ENCODE measurements at regions not wholly inside any gene's neighbourhood (a gene's known extent, or its start where the extent isn't known, plus 50 kb on each side); places are given as distances from the start of the nearest gene placed in this dataset.
A peak's percentile ranks its signal among the peaks of the same experiment; 100 is the strongest.

- DNase-seq (no peak), ATAC-seq (no peak)
- no peak overlapping the region for H3K4me3 ChIP-seq
- intact Hi-C loops (cut with DNase I): no loop called here
- no peaks in the 10 kb centered on the region for H3K27me3 ChIP-seq
- H3K9me3 ChIP-seq: peaks cover 0 to 32% of the 10 kb centered on the region in 2 donors
- TF ChIP-seq, protein P1, sequence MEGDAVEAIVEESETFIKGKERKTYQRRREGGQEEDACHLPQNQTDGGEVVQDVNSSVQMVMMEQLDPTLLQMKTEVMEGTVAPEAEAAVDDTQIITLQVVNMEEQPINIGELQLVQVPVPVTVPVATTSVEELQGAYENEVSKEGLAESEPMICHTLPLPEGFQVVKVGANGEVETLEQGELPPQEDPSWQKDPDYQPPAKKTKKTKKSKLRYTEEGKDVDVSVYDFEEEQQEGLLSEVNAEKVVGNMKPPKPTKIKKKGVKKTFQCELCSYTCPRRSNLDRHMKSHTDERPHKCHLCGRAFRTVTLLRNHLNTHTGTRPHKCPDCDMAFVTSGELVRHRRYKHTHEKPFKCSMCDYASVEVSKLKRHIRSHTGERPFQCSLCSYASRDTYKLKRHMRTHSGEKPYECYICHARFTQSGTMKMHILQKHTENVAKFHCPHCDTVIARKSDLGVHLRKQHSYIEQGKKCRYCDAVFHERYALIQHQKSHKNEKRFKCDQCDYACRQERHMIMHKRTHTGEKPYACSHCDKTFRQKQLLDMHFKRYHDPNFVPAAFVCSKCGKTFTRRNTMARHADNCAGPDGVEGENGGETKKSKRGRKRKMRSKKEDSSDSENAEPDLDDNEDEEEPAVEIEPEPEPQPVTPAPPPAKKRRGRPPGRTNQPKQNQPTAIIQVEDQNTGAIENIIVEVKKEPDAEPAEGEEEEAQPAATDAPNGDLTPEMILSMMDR (IDR thresholded peaks at IDR 0.05): no peak
- H3K36me3 ChIP-seq: no peaks in the 10 kb centered on the region
- no peaks in the 10 kb centered on the region for H3K4me1 ChIP-seq
- H3K27ac ChIP-seq: no peak overlapping the region
Measured at GRCh38 chr12:19751078-19751477, 311.8 kb downstream of the AEBP2 start.

DNA sequence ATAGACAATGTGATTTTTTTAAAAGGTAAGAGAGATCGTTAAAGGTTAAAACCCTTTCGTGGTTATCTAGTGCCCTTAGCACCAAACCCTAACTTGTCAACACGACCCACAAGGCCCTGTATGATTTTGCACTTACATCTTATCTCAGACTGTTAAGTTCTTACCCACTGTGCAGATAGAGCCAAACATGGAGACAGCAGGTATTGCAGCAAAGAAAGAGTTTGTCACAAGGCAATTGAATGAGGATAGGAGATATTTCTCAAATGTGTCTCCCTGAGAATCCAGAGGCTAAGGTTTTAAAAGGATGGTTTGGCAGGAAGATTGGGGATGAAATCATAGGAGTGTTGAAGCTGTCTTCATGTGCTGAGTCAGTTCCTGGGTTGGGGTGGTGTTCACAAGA lies 313.4 kb downstream of the AEBP2 start:
- TF ChIP-seq, protein P1 (IDR thresholded peaks at IDR 0.05): no peak
- intact Hi-C loops (cut with DNase I): no loop called here
- Histone ChIP-seq H3K27ac (no peak overlapping the region), H3K27me3 (no peaks in the 10 kb centered on the region), H3K36me3 (no peaks in the 10 kb centered on the region), H3K4me3 (no peak overlapping the region), H3K9me3 (peaks cover 0 to 32% of the 10 kb centered on the region in 2 donors), H3K4me1 (no peaks in the 10 kb centered on the region)
- DNase-seq (no peak), ATAC-seq (no peak)

DNA sequence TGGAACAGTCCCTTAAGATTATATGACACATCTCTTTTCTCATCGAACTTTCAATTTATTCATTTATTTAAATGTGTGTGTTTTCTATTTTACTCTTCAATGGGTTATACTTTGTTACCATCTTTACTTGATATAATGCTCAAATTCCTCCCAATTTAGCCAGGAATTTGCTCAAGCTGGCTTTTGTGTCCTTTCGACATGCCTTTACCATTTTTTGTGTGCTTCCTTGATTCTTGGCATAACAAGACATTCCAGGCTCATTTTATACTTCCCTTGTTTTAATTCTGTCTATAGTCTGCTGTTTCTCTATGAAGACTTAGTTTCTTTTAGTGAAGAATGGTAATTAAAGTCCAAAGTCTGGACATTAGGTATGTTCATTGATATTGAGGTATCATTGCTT lies 315.8 kb downstream of the AEBP2 start:
- no peak for DNase-seq
- Histone ChIP-seq H3K4me1 (no peaks in the 10 kb centered on the region), H3K9me3 (peaks cover 0 to 19% of the 10 kb centered on the region in 2 donors), H3K27ac (no peak overlapping the region), H3K27me3 (no peaks in the 10 kb centered on the region), H3K36me3 (no peaks in the 10 kb centered on the region), H3K4me3 (no peak overlapping the region)
- intact Hi-C loops (cut with DNase I): no loop called here
- no peak for ATAC-seq
- TF ChIP-seq, protein P1 (IDR thresholded peaks at IDR 0.05): no peak

DNA sequence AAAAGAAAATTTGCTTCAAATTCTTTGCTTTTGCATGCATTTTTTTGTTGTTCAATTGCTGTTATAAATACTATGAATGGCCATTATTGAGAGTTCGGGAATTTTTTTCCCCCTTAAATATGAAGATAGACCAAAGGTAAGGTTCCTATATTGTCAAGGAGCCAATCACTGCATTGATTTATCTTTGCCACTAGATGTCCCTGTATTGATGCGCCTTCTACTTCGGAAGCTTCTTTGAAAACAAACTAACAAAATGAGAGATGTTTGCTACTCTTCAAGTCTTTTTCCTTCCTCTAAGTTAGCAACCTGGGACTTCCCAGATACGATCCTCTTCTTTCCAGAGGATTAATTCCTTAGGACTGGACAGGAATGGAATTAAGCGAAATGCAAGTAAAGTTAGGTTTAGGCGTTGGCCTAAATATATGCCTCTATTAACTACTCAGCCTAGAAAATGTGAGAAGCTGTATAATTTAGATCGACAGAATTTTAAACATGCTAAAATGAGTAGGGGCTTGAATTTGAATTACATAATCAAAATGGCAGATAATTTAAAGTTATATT lies 318.1 kb downstream of the AEBP2 start:
- no peaks in the 10 kb centered on the region for H3K4me1 ChIP-seq
- peak; percentile 62 for ATAC-seq
- no peak overlapping the region for H3K27ac ChIP-seq
- H3K9me3 ChIP-seq: peaks cover 0 to 14% of the 10 kb centered on the region in 2 donors
- H3K27me3 ChIP-seq: no peaks in the 10 kb centered on the region
- TF ChIP-seq, protein P1 (IDR thresholded peaks at IDR 0.05): peak; percentile 22 to 54
- intact Hi-C loops (cut with DNase I): no loop called here
- H3K4me3 ChIP-seq: no peak overlapping the region
- H3K36me3 ChIP-seq: no peaks in the 10 kb centered on the region
- no peak for DNase-seq

DNA sequence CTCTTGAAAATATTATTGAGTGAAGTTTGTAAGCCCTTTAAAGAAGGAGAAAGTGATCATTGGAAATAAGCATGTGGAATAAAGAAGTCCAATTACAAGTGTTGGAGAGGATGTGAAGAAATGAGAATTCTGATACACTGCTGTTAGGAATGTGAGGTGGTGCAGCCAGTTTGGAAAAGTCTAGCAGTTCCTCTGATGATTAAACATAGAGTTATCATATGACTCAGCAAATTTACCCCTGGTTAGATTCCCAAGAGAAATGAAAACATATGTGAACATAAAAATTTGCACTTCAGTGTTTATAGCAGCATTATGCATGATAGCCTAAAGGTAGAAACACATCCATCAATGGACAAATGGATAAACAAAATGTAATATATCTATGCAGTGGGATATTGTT lies 319.9 kb downstream of the AEBP2 start:
- no peak for ATAC-seq
- intact Hi-C loops (cut with DNase I): no loop called here

More for the DNA sequence above, 319.9 kb downstream of the AEBP2 start:
- Histone ChIP-seq H3K27me3 (no peaks in the 10 kb centered on the region), H3K36me3 (no peaks in the 10 kb centered on the region), H3K4me3 (no peak overlapping the region), H3K9me3 (no peaks in the 10 kb centered on the region), H3K27ac (no peak overlapping the region), H3K4me1 (no peaks in the 10 kb centered on the region)
- TF ChIP-seq, protein P1 (IDR thresholded peaks at IDR 0.05): no peak
- no peak for DNase-seq

Measured in left lung (tissue), 4 donors.